Umbilical cord (tissue), 1 donor: ENCODE measurements at regions not wholly inside any gene's neighbourhood (a gene's known extent, or its start where the extent isn't known, plus 50 kb on each side); places are given as distances from the start of the nearest gene placed in this dataset.
A peak's percentile ranks its signal among the peaks of the same experiment; 100 is the strongest.

Experiments used
- DNase-seq: peaks from one replicate; pipeline ENCODE4 v3.0.0-alpha.2; 2015; ENCODE audit warnings: low spot score

DNA sequence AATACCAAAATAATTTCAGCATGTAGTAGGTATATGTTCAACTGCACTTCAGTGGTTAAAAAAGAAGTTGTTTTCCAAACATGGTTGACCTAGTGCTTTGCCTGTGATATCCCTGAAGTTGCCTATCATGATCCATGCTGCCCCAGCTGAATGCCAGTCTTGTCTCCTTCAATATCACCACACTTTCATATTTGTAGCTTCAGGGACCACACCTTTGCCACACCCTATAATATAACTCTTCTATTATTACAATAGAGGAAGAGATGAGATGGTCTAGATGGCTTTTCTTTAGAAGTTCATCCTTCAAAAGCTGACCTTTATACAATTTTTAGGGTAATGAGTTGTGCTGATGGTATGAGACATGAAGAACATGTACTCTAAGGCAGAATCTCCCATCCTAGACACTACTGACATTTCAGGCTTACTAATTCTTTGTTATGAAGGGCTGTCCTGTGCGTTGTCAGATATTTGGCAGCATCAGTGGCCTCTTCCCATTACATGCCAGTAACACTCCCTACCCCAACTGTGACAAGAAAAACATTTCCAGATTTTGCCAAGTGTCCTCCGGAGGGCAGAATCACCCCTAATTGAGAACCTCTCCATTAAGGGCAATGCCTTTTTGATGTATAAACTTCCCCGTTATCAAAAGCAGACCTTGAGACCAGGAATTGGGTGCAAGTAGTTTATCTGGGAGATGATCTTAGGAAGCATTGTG, 76.2 kb upstream of the PLCL2 start:
- DNase-seq: no peak

DNA sequence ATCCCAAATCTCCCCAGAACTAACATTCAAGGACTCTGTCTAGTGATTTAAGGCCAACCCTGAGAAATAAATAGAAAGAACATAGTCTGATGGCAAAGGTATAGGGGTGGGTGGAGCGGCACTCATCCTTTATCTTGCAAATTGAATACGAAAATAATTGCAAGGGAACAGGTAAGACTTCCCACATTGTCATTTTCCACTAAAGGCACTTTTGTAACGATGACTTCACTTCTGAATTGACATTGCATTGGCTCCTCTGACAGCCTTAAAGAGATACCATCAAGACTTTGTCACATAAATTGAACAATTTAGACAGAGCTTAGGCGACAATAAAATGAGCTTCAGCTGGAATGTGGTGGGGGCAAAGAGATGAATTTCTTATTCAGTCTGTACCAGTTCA, 75.3 kb upstream of the PLCL2 start:
- no peak for DNase-seq

GRCh38 chr3:16809993-16810392, 74.8 kb upstream of the PLCL2 start:
- no peak for DNase-seq

- no peak for DNase-seq
Measured at GRCh38 chr3:16810593-16811367, 74.0 kb upstream of the PLCL2 start.

DNA sequence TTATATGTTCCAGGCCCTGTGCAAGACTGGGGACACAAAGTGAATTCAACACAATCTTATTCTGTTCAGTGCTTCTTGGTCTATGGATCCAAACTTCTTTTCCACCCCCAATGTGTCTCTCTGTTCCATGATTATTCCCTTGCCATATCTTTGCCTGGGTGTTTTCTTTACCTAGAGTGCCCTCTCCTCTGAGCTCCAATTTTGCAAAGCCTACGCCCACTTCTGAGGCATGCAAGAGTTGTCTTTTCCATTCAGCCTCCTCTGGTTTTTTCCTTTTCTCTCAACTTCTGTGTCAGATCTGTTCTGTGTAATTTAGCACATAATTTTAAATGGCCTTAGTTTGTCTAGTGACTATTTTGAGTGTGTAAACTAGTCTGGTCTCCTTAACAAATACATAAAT, 72.8 kb upstream of the PLCL2 start:
- no peak for DNase-seq

DNA sequence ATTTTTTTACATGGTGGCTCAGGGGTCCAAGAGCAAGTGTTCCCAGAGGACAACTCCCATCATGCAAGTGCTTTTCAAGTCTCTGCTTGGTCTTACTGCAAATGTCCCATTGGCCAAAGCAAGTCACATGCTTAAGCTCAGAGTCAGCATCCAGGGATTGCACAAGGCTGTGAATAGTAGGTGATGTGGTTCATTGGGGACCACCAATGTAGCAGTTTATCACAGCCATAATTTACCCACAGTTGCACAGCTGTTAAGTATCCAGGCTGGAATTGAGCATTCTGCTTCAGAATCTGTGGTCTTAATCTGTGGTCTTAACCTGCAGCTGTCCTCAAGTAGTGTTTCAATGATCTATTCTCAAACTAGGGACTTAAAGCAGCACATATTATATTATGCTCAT, 71.4 kb upstream of the PLCL2 start:
- no peak for DNase-seq

DNA sequence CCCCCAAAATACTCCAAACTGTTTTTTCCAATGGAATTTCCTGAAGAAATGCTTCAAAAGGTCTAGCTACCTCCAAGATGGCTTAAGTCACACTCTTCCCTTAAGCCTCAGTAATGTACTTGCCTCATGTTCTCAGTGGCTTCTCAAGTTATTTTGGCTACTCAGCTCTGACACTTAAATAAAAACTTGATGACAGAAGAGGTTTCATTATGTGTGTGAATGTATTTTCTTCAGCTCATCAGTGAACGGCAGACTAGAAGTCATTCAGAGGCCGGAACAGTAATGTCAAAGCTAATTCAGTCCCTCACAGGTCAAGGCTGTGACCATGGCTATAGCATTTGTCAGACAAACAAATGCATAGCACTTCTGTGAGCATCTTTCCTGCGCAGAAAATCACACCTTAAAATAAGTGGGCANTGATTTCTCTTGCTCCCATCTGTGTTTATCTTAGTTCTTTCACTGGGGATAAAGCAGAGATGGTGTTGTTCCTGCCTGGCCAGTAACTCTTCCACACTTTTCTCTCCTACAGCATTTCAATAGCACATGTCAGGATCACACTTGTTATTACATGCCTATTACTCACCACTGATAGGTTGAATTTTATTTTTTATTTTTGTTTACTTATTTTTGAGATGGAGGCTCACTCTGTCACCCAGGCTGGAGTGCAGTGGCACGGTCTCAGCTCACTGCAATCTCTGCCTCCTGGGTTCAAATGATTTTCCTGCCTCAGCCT, 68.5 kb upstream of the PLCL2 start:
- peak; percentile 35 for DNase-seq

DNA sequence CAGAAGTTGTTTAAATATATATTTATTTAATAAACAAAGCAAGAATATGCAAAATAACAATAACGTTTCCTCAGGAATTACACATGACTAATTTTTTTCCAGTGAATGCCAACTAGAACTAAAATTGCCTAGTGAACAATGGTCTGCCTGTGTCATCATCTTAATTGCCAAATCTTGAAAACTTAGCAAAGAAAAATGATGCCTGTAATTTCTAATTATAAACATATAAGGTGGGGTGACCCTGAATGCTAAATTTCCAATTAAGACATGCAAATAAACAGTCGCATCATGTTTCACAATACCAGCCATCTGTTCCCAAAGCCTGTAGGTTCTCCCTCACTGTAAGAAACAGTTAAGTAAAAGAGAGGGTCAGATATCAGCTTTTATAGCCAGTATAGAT, 67.6 kb upstream of the PLCL2 start:
- DNase-seq: no peak

DNA sequence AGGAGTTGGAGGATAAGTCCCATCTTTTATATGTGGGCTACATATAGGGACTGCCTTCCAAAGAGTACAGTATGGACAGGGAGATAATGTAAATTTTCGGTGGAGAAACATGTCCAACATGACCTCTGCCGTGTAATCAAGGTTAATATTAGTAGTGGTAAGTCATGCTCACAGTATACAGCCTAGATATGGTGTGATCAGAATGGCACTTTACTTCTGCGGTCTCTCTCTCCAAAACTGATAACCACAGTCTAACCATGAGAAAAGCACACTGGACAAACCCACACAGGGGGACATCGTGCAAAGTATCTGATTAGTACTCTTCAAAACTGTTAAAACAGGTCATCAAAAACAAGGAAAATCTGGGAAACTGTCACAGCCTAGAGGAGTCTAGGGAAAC, 66.6 kb upstream of the PLCL2 start:
- no peak for DNase-seq

GRCh38 chr3:16818945-16819344, 65.8 kb upstream of the PLCL2 start:
- no peak for DNase-seq

DNA sequence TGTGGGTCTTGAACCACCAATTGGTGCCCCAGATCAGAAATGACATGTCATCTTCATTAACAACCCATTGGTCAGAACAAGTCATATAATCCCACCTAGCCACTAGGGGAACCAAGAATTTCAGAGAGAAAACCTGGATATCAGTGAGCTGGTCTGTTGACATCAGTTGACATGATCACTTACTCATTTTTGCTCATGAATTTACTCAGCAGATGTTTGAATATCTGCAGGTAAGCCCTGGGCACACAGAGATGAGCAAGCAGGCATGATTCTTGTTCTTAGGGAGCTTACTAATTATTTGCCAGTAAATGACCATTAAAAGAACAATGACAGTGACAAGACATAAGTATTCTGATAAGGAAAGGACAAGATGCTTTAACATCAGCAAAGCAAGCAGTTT, 64.3 kb upstream of the PLCL2 start:
- no peak for DNase-seq

GRCh38 chr3:16821053-16821452, 63.7 kb upstream of the PLCL2 start:
- no peak for DNase-seq

- DNase-seq: no peak
Measured at GRCh38 chr3:16824081-16824696, 60.6 kb upstream of the PLCL2 start.

DNA sequence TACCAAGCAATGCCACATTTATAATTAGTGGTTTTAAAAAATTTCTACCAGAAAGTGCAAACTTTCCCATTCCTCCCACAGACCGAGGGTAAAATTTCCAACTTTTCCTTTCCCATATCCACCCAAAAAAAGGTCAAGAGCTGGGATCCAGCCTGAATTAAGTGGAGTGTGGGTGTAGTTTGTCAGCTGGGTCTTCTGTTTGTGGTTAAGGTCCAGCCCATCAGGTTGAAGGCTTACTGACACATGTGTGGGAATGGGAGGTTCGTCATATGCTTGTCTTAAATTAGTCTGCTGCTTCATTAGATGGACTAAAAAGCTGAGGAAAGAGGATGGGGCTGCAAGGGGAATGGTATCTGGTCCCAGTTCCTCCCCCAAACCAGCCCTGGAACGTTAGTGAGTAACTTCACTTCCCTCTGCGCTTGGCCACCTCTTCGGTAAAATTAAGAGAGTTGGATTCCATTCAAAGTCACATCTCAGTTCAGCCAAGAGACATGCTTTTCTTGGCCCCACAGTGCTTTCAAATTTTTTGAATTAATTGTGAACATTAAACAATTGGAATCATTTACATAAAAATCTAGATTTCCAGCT, 59.0 kb upstream of the PLCL2 start:
- DNase-seq: no peak

GRCh38 chr3:16828815-16829214, 55.9 kb upstream of the PLCL2 start:
- no peak for DNase-seq

DNA sequence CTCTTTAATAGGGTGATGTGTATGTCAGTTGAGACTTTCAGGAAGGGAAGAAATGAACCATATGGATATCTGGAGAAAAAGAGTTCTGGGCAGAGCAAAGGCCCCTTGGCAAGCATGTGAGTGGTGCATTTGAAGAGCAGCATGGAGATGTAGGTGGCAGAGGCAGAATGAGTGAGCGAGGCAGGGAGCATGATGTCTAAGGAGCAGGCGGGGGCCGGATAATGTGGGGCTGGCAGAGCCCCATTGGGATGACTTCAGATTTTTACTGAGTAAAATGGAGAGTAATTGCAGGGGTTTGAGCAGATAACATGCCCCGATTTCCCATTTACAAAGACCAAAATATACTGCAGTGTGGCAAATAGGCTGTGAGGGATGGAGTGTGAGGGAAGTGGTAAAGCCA, 52.9 kb upstream of the PLCL2 start:
- DNase-seq: no peak

GRCh38 chr3:16834214-16834613, 50.5 kb upstream of the PLCL2 start:
- DNase-seq: no peak

GRCh38 chr3:16834753-16835152, 50.0 kb upstream of the PLCL2 start:
- DNase-seq: no peak
